ENCODE measurements at regions not wholly inside any gene's neighbourhood (a gene's known extent, or its start where the extent isn't known, plus 50 kb on each side); places are given as distances from the start of the nearest gene placed in this dataset.

- DNase-seq: no peak
Observed at GRCh38 chr7:53719122-53719521, 683.7 kb downstream of the POM121L12 start.

DNA sequence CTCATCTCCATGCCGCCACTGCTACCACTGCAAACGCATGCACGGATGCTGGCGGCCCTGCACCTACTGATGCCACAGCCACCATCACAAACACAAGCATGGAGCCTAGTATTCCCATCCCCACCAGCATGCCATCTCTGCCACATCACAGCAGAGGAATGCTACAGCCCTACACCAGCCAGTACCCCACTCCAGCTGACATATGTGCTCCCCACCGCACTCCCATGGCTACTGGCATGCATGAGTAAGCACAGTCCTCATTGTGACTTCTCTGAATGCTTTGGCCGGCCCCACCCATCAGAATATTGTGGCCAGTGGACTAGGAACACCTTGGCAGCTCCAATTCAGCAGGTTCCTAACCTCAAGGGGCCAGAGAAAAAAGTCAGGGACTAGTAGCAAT lies 705.5 kb downstream of the POM121L12 start:
- DNase-seq: no peak

GRCh38 chr7:53743697-53744402 lies 708.4 kb downstream of the POM121L12 start:
- DNase-seq: no peak

GRCh38 chr7:53744403-53744760 lies 708.9 kb downstream of the POM121L12 start:
- DNase-seq: no peak

DNA sequence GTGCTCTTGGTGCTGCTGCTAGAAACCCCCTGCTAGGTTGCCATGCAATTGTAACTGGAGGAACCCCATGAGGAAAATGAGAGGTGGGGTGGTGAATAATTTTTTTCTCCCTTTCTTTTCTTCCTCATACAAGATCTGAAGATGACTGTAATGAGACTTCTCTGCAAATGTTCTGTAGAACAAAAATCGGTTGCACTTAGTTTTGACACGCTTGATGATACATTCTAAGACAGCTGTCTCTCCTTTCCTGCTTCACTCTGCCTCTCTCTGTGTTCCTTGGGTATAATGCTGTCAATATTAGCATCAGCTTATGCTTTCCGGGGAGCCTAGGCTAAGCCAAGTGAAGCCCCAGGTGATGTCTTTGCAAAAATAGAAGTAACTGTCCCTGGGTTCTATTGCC lies 721.5 kb downstream of the POM121L12 start:
- DNase-seq: no peak

GRCh38 chr7:53768186-53768585 lies 732.8 kb downstream of the POM121L12 start:
- DNase-seq: no peak

GRCh38 chr7:53771701-53772100 lies 736.3 kb downstream of the POM121L12 start:
- DNase-seq: no peak

DNA sequence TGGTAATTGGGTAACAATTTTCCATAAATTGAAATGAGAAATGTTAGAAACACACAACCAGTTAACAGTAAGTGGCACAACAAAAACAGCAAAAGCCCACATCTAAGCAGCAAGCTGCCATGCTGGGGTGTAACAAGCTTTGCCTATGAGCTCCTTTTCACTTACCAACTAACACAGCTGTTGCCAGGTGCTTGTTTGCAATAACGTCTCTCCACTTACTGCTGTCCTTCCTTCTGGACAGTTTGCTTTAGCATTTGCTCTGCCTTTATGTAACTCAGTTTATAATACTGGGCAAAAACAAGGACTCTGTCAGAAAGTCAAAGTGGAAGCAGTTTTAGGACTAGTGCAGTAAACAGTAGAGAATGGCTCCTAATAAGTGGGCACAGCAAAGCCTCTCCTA lies 740.9 kb downstream of the POM121L12 start:
- no peak for DNase-seq

GRCh38 chr7:53789741-53790140 lies 752.4 kb upstream of the VSTM2A start:
- no peak for DNase-seq

GRCh38 chr7:53794816-53795215 lies 747.4 kb upstream of the VSTM2A start:
- no peak for DNase-seq

DNA sequence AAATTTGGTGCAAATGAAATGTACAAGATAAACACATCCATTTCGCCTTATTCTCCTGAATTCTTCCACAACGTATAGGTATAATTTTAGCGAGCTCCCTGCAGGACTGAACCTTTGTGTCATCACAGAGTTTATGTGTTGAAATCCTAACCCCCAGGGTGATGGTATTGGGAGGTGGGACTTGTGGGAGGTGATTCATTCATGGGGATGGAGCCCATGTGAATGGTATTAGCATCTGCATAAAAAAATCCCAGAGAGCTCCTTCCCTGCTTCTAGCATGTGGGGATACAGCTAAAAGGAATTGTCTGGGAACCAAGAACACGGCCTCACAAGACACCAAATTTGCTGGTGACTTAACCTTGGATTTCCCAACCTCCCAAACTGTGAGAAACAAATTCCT lies 741.4 kb upstream of the VSTM2A start:
- DNase-seq: no peak

DNA sequence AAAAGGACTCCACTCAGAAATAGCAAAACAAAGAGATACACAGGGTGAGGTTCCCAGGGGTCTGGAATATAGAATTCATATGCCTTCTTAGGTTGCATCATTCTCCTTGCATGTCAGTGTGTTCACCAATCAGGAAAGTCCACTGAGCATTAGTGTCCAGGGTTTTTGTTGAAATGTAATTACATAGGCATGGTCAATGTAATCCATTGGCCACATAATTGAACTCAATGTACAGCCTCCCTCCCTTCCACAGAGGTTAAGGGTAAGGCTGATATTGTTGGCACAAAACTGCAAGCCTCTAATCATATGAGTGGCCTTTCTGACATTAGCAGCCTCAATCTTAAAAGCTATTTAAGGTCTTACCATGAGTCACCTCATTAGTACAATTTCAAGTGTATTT lies 736.1 kb upstream of the VSTM2A start:
- DNase-seq: no peak

DNA sequence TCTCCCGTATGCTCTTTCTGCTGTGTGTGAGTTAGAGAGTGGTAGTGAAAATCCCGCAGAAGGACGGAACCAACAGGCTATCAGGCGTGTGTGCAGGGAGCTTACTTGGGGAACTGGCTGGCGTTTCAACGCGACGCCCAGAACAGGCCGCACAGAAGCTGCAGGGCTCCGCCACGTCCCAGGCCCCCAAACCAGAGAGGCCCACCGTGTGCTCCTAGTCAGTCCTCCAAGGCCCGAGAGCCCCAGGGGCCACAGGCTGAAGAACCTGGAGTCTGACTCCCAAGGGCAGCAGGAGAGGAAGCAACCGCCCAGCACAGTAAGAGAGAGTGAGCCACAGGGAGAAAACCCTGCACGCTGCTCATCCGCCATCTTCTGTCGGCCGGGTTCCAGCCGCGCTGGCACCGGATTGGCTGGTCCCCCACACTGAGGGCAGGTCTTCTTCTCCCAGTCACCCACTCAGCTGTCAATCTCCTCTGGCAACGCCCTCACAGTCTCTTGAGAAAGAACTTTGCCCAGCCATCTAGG lies 730.6 kb upstream of the VSTM2A start:
- no peak for DNase-seq

- no peak for DNase-seq
Observed at GRCh38 chr7:53812135-53812534, 730.0 kb upstream of the VSTM2A start.

DNA sequence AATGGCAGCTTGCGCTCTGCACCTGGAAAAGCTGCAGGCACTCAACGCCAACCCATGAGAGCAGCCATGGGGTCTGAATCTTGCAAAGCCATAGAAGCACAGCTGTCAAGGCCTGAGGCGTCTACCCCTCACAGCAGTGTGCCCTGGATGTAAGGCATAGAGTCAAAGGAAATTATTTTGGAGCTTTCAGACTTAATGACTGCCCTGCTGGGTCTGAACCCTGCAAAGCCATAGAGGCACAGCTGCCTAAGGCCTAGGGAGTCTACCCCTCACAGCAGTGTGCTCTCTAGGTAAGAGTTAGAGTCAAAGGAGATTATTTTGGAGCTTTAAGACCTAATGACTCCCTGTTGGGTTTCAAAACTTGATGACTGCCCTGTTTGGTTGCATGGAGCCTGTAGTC lies 706.9 kb upstream of the VSTM2A start:
- no peak for DNase-seq

DNA sequence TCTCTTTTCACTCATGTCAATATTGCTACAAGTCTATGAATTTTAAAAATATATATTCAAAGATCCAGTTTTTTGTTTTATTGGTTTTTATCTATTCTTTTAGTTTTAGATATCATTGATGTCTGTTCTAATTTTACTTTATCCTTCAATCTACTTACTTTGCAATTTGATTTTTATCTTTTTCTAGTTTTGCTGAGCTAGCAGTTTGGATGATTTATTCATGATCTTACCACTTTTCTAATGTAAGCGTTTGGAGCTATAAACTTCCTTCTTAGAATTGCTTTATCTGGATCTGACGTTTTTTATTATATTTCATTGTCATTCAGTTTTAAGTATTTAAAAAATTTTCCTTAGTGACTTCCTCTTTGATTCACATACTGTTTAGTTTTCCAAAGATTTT lies 664.5 kb upstream of the VSTM2A start:
- DNase-seq: no peak

GRCh38 chr7:53900856-53901528 lies 641.2 kb upstream of the VSTM2A start:
- DNase-seq: no peak

GRCh38 chr7:53904355-53904754 lies 637.8 kb upstream of the VSTM2A start:
- DNase-seq: no peak

GRCh38 chr7:53917637-53918036 lies 624.5 kb upstream of the VSTM2A start:
- DNase-seq: no peak

GRCh38 chr7:53920011-53920410 lies 622.2 kb upstream of the VSTM2A start:
- DNase-seq: no peak

DNA sequence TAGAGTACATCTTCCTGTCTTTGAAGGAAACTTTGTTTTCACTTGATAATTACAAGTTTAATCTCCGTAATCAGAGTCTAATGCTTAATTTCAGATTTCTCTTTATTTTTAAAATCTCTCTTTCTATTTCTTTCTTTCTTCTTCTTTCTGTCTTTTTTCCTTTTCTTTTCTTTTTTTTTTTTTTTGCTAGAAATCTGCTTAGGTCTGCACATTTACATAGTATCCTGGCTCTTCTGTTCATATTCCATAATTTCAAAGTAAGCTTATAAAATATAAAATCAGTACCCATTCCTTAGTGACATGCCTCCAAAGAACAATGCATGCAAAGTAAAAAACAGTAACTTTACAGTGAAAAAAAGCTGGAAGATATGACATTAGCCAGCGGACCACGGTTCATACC lies 601.7 kb upstream of the VSTM2A start:
- DNase-seq: no peak

GRCh38 chr7:53947732-53948131 lies 594.4 kb upstream of the VSTM2A start:
- no peak for DNase-seq

GRCh38 chr7:53965716-53966115 lies 576.5 kb upstream of the VSTM2A start:
- no peak for DNase-seq

DNA sequence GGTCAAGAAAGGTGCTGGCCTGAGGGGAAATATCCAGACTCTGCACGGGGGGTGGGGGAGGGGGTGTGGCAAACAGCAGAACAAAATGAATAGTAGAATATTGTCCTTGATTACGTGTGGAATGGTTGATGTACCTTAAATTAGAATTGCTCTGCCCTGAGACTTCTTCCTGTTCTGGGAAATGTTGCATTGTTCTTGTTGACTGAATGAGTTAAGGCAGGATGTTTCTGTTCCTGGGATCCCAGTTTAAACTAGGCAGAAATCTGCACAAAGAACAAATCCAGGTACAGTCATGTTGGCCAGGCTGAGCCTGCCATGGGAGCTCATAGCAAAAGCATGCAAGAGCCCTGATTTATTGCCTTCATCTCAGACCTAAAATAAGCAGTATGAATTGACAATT lies 558.7 kb upstream of the VSTM2A start:
- no peak for DNase-seq

DNA sequence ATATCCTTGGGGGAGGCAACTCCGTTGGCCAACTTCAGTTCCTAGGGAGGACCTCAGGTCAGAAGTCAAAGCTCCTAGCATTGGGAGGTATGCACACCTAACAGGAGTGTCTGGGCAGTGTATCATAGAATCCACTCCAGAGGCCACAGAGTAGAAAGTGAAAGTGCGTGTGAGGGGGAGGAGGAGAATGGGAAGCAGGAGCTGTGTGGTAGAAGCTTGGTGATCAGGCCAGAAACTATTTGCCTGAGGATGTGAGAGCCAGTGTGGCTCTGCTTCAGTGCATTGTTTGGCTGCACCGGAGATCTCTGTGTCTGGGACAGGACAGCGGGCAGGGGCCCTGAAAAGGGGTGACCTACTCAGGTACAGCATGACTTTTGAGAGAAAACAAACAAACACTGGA lies 557.4 kb upstream of the VSTM2A start:
- no peak for DNase-seq

Measured in activated T-cell treated with anti-CD3 and anti-CD28 coated beads, Interleukin-2, amount 50 U/mL, for 48 hours (primary cell).